ENCODE measurements at regions not wholly inside any gene's neighbourhood (a gene's known extent, or its start where the extent isn't known, plus 50 kb on each side); places are given as distances from the start of the nearest gene placed in this dataset.

DNA sequence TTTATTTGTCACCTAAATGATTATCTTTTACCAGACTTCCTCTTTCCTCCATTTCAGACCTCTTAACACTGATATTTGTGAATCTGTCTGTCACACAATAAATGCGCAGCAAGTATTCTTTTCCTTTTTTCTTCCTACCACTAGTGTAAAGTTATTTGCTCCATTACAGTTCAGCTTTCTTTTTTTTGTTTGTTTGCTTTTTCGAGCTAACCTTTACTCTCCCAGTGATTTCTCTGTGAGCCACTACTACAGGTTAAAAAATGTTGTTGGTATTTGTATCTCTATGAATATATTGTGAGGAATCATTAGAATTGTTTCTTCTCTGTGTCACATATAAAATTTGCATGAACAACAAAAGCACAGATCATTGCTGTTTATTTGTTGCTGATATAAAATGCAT is 854.0 kb upstream of the GCFC2 start:
- CTCF ChIA-PET, result no interaction called here
- H4K20me1 ChIP-seq (replicated peaks; ENCODE audit: control insufficient read depth, extremely low read depth, insufficient read depth, low read length), result no peaks in the 10 kb centered on the region
- no peak overlapping the region for H3K9ac ChIP-seq (replicated peaks; ENCODE audit: extremely low read depth, insufficient read depth, low read length)
- H3K9me3 ChIP-seq (replicated peaks; ENCODE audit: control insufficient read depth, insufficient read depth, low read length), result no peaks in the 10 kb centered on the region
- H3K4me2 ChIP-seq (ENCODE audit: insufficient read depth, low read length), result no peak overlapping the region
- dilution Hi-C loops (cut with MboI; ENCODE audit: extremely low pct_ligation_motif_present, low sequenced_read_pairs) (no loop called here), intact Hi-C loops (cut with micrococcal nuclease) (no loop called here)
- DNase-seq (ENCODE audit: low read depth, low spot score), result no peak
- H3K4me1 ChIP-seq (ENCODE audit: control insufficient read depth, extremely low read depth, insufficient read depth, low read length), result no peaks in the 10 kb centered on the region
- no TSS peak for BruUV-seq (replicated peaks)
- POLR2A ChIA-PET, result no interaction called here
- H3K9me1 ChIP-seq (replicated peaks; ENCODE audit: control insufficient read depth, extremely low read depth, insufficient read depth, low read length), result no peaks in the 10 kb centered on the region
- no peak overlapping the region for H3K4me3 ChIP-seq (replicated peaks in 1 of 3; ENCODE audit: insufficient read depth in 1 of 3, low read depth in 1 of 3, low read length in 3 of 3)
- FAIRE-seq, result no peak
- no peaks in the 10 kb centered on the region for H3K36me3 ChIP-seq (ENCODE audit: control insufficient read depth in 2 of 2, extremely low read depth in 1 of 2, insufficient read depth in 2 of 2, low read length in 2 of 2)
- TF ChIP-seq POLR2A (IDR thresholded peaks at IDR 0.05; ENCODE audit: low read depth, low read length), result no peak
- no peak for TF ChIP-seq JUN (IDR thresholded peaks at IDR 0.05; ENCODE audit: borderline replicate concordance, insufficient read depth, insufficient read length, low read depth)
- no peak for TF ChIP-seq MYC (IDR thresholded peaks at IDR 0.05; ENCODE audit: low read depth, low read length)
- TF ChIP-seq, protein P1, sequence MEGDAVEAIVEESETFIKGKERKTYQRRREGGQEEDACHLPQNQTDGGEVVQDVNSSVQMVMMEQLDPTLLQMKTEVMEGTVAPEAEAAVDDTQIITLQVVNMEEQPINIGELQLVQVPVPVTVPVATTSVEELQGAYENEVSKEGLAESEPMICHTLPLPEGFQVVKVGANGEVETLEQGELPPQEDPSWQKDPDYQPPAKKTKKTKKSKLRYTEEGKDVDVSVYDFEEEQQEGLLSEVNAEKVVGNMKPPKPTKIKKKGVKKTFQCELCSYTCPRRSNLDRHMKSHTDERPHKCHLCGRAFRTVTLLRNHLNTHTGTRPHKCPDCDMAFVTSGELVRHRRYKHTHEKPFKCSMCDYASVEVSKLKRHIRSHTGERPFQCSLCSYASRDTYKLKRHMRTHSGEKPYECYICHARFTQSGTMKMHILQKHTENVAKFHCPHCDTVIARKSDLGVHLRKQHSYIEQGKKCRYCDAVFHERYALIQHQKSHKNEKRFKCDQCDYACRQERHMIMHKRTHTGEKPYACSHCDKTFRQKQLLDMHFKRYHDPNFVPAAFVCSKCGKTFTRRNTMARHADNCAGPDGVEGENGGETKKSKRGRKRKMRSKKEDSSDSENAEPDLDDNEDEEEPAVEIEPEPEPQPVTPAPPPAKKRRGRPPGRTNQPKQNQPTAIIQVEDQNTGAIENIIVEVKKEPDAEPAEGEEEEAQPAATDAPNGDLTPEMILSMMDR (IDR thresholded peaks at IDR 0.05; ENCODE audit: extremely low read depth in 1 of 2, insufficient read depth in 1 of 2, low read depth in 1 of 2, low read length in 2 of 2), result no peak
- TF ChIP-seq GATA2 (IDR thresholded peaks at IDR 0.05; ENCODE audit: insufficient read depth, insufficient read length, low read depth, low read length), result no peak
- H3K79me2 ChIP-seq (ENCODE audit: control insufficient read depth, insufficient read depth, low read length), result no peaks in the 10 kb centered on the region
- H3K27me3 ChIP-seq (ENCODE audit: control insufficient read depth in 2 of 2, insufficient read depth in 2 of 2, low read length in 2 of 2), result no peaks in the 10 kb centered on the region
- no peak overlapping the region for H3K27ac ChIP-seq (ENCODE audit: insufficient read depth, low read depth, low read length)
- no peak overlapping the region for H2AFZ ChIP-seq (ENCODE audit: low read depth, low read length)

DNA sequence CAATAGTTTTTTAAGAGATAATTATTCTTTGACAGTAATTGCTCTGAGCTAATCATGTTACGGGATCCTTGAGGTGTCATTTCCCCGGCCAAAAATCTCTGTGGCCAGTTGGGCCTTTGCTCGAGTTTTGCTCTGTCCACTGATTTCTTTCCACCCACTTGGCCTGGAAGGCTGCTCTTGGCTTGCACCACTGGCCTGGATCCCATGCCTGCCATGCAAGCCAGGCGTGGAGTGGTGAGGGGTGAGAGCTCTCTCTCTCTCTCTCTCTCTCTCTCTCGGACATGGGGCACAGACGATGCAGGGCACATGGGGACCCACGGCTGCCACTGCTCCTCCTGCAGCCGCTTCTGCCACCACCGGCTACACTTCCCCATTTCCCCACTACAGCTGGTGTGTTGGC is 853.0 kb upstream of the GCFC2 start:
- dilution Hi-C loops (cut with MboI; ENCODE audit: extremely low pct_ligation_motif_present, low sequenced_read_pairs) (no loop called here), intact Hi-C loops (cut with micrococcal nuclease) (no loop called here)
- no peaks in the 10 kb centered on the region for H3K36me3 ChIP-seq (ENCODE audit: control insufficient read depth in 2 of 2, extremely low read depth in 1 of 2, insufficient read depth in 2 of 2, low read length in 2 of 2)
- no peaks in the 10 kb centered on the region for H3K9me1 ChIP-seq (replicated peaks; ENCODE audit: control insufficient read depth, extremely low read depth, insufficient read depth, low read length)
- H3K79me2 ChIP-seq (ENCODE audit: control insufficient read depth, insufficient read depth, low read length), result no peaks in the 10 kb centered on the region
- no peak overlapping the region for H3K27ac ChIP-seq (ENCODE audit: insufficient read depth, low read depth, low read length)
- ChIA-PET POLR2A (no interaction called here), CTCF (no interaction called here)
- no TSS peak for BruUV-seq (replicated peaks)
- H3K4me3 ChIP-seq (replicated peaks in 1 of 3; ENCODE audit: insufficient read depth in 1 of 3, low read depth in 1 of 3, low read length in 3 of 3), result no peak overlapping the region
- no peaks in the 10 kb centered on the region for H3K4me1 ChIP-seq (ENCODE audit: control insufficient read depth, extremely low read depth, insufficient read depth, low read length)
- H3K4me2 ChIP-seq (ENCODE audit: insufficient read depth, low read length), result no peak overlapping the region
- no peak overlapping the region for H2AFZ ChIP-seq (ENCODE audit: low read depth, low read length)
- H3K9ac ChIP-seq (replicated peaks; ENCODE audit: extremely low read depth, insufficient read depth, low read length), result no peak overlapping the region
- H4K20me1 ChIP-seq (replicated peaks; ENCODE audit: control insufficient read depth, extremely low read depth, insufficient read depth, low read length), result no peaks in the 10 kb centered on the region
- no peaks in the 10 kb centered on the region for H3K9me3 ChIP-seq (replicated peaks; ENCODE audit: control insufficient read depth, insufficient read depth, low read length)
- TF ChIP-seq, protein P1 (IDR thresholded peaks at IDR 0.05; ENCODE audit: extremely low read depth in 1 of 2, insufficient read depth in 1 of 2, low read depth in 1 of 2, low read length in 2 of 2), result no peak
- no peaks in the 10 kb centered on the region for H3K27me3 ChIP-seq (ENCODE audit: control insufficient read depth in 2 of 2, insufficient read depth in 2 of 2, low read length in 2 of 2)
- FAIRE-seq (no peak), DNase-seq (ENCODE audit: low read depth, low spot score) (no peak)

Data from endothelial cell of umbilical vein (primary cell).